ENCODE measurements at regions not wholly inside any gene's neighbourhood (a gene's known extent, or its start where the extent isn't known, plus 50 kb on each side); places are given as distances from the start of the nearest gene placed in this dataset.

DNA sequence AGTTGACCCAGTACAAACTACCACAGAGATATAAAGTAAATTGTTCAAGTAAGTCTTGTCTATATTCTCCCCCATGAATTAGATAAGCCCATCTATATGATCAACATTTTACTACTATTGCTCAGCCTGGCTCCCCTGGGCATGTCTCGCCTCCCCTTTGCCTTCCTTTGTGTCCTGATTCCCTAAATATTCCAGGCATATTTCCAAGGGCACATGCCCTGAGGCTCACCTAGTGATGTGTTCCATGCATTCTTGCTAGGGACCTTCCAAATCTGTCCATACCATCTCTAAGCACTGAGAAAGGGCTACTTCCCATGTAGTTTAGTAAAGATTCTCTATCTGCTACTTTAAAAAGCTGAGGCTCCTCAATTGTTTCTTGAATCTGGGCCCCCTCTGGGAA lies 163.1 kb upstream of the ADRA1D start:
- H3K27ac ChIP-seq, result no peak overlapping the region
- no peaks in the 10 kb centered on the region for H3K27me3 ChIP-seq (ENCODE audit: insufficient read depth in 3 of 3, low read length in 2 of 3)
- TF ChIP-seq, protein P1, sequence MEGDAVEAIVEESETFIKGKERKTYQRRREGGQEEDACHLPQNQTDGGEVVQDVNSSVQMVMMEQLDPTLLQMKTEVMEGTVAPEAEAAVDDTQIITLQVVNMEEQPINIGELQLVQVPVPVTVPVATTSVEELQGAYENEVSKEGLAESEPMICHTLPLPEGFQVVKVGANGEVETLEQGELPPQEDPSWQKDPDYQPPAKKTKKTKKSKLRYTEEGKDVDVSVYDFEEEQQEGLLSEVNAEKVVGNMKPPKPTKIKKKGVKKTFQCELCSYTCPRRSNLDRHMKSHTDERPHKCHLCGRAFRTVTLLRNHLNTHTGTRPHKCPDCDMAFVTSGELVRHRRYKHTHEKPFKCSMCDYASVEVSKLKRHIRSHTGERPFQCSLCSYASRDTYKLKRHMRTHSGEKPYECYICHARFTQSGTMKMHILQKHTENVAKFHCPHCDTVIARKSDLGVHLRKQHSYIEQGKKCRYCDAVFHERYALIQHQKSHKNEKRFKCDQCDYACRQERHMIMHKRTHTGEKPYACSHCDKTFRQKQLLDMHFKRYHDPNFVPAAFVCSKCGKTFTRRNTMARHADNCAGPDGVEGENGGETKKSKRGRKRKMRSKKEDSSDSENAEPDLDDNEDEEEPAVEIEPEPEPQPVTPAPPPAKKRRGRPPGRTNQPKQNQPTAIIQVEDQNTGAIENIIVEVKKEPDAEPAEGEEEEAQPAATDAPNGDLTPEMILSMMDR (IDR thresholded peaks at IDR 0.05), result no peak
- H3K9me3 ChIP-seq, result no peaks in the 10 kb centered on the region
- H3K36me3 ChIP-seq (ENCODE audit: insufficient read depth in 1 of 2, low read depth in 1 of 2), result no peaks in the 10 kb centered on the region
- no peak for ATAC-seq
- H3K4me1 ChIP-seq, result no peaks in the 10 kb centered on the region
- intact Hi-C loops (cut with DNase I), result no loop called here
- WGBS, 3 donors, result 73 to 88% (median 77%) methylated on average over 1 of the region's 1 CpG
- no peak overlapping the region for H3K4me3 ChIP-seq
- no peak for DNase-seq

DNA sequence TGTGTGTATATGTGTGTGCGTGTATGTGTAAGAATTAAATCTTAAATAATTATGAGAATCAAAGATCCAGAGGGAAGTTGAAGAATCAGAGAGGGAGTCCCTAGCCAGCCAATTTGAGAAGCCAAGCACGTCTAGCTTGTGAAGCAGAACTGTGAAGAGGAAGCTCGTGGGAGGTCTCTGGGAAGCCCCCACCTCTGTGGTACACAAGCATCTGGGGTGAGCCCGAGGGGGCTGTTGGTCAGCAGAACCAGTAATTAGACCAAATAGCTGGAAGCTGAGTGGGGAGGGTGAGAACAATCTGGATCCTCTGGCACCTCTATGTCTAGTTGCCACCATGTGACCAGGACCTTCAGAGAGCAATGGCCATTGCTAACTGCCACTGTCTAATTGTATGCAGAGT lies 162.7 kb upstream of the ADRA1D start:
- TF ChIP-seq, protein P1 (IDR thresholded peaks at IDR 0.05), result no peak
- Histone ChIP-seq H3K27ac (no peak overlapping the region), H3K4me3 (no peak overlapping the region), H3K36me3 (ENCODE audit: insufficient read depth in 1 of 2, low read depth in 1 of 2) (no peaks in the 10 kb centered on the region), H3K9me3 (no peaks in the 10 kb centered on the region), H3K27me3 (ENCODE audit: insufficient read depth in 3 of 3, low read length in 2 of 3) (no peaks in the 10 kb centered on the region), H3K4me1 (no peaks in the 10 kb centered on the region)
- WGBS, 3 donors, result 60 to 69% (median 61%) methylated on average over 4 of the region's 4 CpGs
- no peak for DNase-seq
- ATAC-seq, result no peak
- intact Hi-C loops (cut with DNase I), result no loop called here

DNA sequence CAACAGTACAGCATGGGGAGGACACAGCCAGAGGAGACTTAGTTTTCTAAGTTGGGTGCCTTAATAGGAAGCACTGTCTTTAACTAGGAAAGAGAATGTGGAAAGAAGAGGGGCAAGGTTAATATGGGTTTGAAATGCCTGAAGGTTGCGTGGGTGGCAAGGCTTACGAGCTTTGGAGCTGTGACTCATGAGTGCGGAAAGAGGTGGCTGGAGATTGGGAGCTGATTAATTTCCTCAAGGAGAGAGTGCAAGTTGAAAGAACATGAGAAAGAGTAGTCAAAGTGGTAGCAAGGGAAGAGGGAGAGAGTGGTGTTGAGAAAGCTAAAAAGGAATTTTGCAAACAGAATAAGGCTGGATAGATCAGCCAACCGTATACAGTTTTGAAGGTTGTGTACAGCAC lies 157.5 kb upstream of the ADRA1D start:
- DNase-seq, result no peak
- ATAC-seq, result no peak
- Histone ChIP-seq H3K36me3 (ENCODE audit: insufficient read depth in 1 of 2, low read depth in 1 of 2) (no peaks in the 10 kb centered on the region), H3K27me3 (ENCODE audit: insufficient read depth in 3 of 3, low read length in 2 of 3) (no peaks in the 10 kb centered on the region), H3K27ac (no peak overlapping the region), H3K4me1 (no peaks in the 10 kb centered on the region), H3K9me3 (no peaks in the 10 kb centered on the region), H3K4me3 (no peak overlapping the region)
- intact Hi-C loops (cut with DNase I), result no loop called here
- TF ChIP-seq, protein P1 (IDR thresholded peaks at IDR 0.05), result no peak
- WGBS, 3 donors, result 57 to 60% (median 59%) methylated on average over 4 of the region's 4 CpGs

DNA sequence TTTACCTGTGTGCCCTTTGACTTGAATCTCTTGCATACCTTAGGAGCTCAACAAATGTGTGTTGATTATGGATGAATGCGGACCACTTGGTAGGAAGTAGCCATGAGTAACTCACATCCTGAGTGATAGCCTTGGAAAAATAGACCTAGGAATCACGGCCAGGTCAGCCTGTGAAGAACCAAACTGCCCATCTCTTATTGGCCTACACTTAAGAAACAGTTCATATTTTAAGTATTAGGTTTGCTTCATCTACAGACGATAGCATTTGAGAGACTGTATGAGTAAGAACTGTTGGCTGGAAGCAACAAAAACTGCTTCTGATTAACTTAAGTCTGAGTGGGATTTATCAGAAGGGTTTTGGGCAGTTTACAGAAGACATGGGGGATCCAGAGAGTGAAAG lies 152.5 kb upstream of the ADRA1D start:
- Histone ChIP-seq H3K27me3 (ENCODE audit: insufficient read depth in 3 of 3, low read length in 2 of 3) (no peaks in the 10 kb centered on the region), H3K4me3 (no peak overlapping the region), H3K9me3 (no peaks in the 10 kb centered on the region), H3K4me1 (no peaks in the 10 kb centered on the region), H3K27ac (no peak overlapping the region), H3K36me3 (ENCODE audit: insufficient read depth in 1 of 2, low read depth in 1 of 2) (no peaks in the 10 kb centered on the region)
- intact Hi-C loops (cut with DNase I), result no loop called here
- TF ChIP-seq, protein P1 (IDR thresholded peaks at IDR 0.05), result no peak
- DNase-seq (no peak), ATAC-seq (no peak)
- WGBS, 3 donors, result 63 to 74% (median 65%) methylated on average over 3 of the region's 3 CpGs

DNA sequence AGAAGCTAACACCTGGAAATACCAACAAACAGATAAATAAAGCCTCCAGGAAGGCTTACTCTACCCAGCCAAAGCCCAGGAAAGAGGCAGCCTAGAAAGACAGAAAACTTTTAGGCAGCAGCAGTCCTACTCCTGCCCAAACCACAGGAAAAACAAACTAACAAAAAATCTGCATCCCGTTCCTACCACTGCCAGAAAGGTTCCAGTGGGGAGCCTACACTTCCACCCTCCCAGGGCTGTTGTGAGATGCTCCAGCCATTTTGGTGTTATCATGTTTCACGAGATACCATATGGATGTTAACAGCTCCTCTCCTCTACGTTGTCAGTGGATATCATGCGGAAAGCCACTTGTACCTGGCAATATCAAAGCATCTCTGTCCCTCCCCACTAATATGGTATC lies 135.9 kb upstream of the ADRA1D start:
- no peak overlapping the region for H3K4me3 ChIP-seq
- H3K36me3 ChIP-seq (ENCODE audit: insufficient read depth in 1 of 2, low read depth in 1 of 2), result no peaks in the 10 kb centered on the region
- TF ChIP-seq, protein P1 (IDR thresholded peaks at IDR 0.05), result no peak
- H3K9me3 ChIP-seq, result no peaks in the 10 kb centered on the region
- intact Hi-C loops (cut with DNase I), result no loop called here
- 66 to 69% (median 69%) methylated on average over 4 of the region's 4 CpGs for WGBS, 3 donors
- peaks cover 0 to 2% (median 0%) of the 10 kb centered on the region in 3 donors for H3K27me3 ChIP-seq (ENCODE audit: insufficient read depth in 3 of 3, low read length in 2 of 3)
- H3K4me1 ChIP-seq, result no peaks in the 10 kb centered on the region
- DNase-seq (no peak), ATAC-seq (no peak)
- no peak overlapping the region for H3K27ac ChIP-seq
